HG02973 (cell line): ENCODE measurements at regions not wholly inside any gene's neighbourhood (a gene's known extent, or its start where the extent isn't known, plus 50 kb on each side); places are given as distances from the start of the nearest gene placed in this dataset.

Experiments
- ATAC-seq: cut with Tn5 transposase; IDR thresholded peaks from one replicate; pipeline ENCODE4 v1.9.1; 2021; ENCODE audit warnings: moderate library complexity; ENCODE audit not compliant: unreplicated experiment

- no peak for ATAC-seq
Measured at GRCh38 chr13:99862244-99862643, 109.3 kb downstream of the ZIC5 start.

- no peak for ATAC-seq
Measured at GRCh38 chr13:99861771-99862170, 109.8 kb downstream of the ZIC5 start.

GRCh38 chr13:99860745-99861144, 110.8 kb downstream of the ZIC5 start:
- ATAC-seq = no peak

GRCh38 chr13:99859178-99860177, 112.1 kb downstream of the ZIC5 start:
- ATAC-seq = no peak

- ATAC-seq = no peak
Measured at GRCh38 chr13:99857738-99858137, 113.8 kb downstream of the ZIC5 start.

GRCh38 chr13:99855526-99856420, 115.8 kb downstream of the ZIC5 start:
- no peak for ATAC-seq

- no peak for ATAC-seq
Measured at GRCh38 chr13:99854366-99854765, 117.2 kb downstream of the ZIC5 start.

GRCh38 chr13:99847318-99847750, 124.2 kb downstream of the ZIC5 start:
- ATAC-seq = no peak

- ATAC-seq = no peak
Measured at GRCh38 chr13:99845161-99845874, 126.2 kb downstream of the ZIC5 start.

GRCh38 chr13:99844421-99844820, 127.1 kb downstream of the ZIC5 start:
- ATAC-seq = no peak

- ATAC-seq = no peak
Measured at GRCh38 chr13:99843872-99844271, 127.7 kb downstream of the ZIC5 start.

GRCh38 chr13:99842405-99842804, 129.2 kb downstream of the ZIC5 start:
- ATAC-seq = no peak

- ATAC-seq = no peak
Measured at GRCh38 chr13:99836291-99836690, 135.3 kb downstream of the ZIC5 start.

GRCh38 chr13:99835442-99835841, 136.1 kb downstream of the ZIC5 start:
- ATAC-seq = no peak

- ATAC-seq = no peak
Measured at GRCh38 chr13:99834246-99834645, 137.3 kb downstream of the ZIC5 start.

GRCh38 chr13:99832347-99832746, 139.2 kb downstream of the ZIC5 start:
- ATAC-seq = no peak

- no peak for ATAC-seq
Measured at GRCh38 chr13:99830931-99831330, 140.6 kb downstream of the ZIC5 start.

GRCh38 chr13:99829593-99830239, 141.9 kb downstream of the ZIC5 start:
- ATAC-seq = no peak

GRCh38 chr13:99829161-99829560, 142.4 kb downstream of the ZIC5 start:
- ATAC-seq = no peak

- no peak for ATAC-seq
Measured at GRCh38 chr13:99828735-99829134, 142.8 kb downstream of the ZIC5 start.
